SK-N-MC (cell line): ENCODE measurements at regions not wholly inside any gene's neighbourhood (a gene's known extent, or its start where the extent isn't known, plus 50 kb on each side); places are given as distances from the start of the nearest gene placed in this dataset.
"Not testable (repeated sequence)": the region's sequence is repeated elsewhere in the genome, so short reads cannot be mapped to it uniquely, and the experiment has no call there.

Experiments used
- DNase-seq: peaks from one replicate; pipeline ENCODE4 v3.0.0-alpha.2; 2011; ENCODE audit warnings: low read depth, low spot score
- H3K27ac ChIP-seq: fragments of 200-600 bp; sonication (generic); 2 replicates; pipeline ENCODE4 v1.5.1; 2016; ENCODE audit warnings: mixed run types
- H3K36me3 ChIP-seq: fragments of 200-600 bp; sonication (generic); 2 replicates; pipeline ENCODE4 v1.6.1; 2017; ENCODE audit warnings: antibody characterized with exemption, low read length, mixed read lengths; ENCODE audit not compliant: insufficient read depth
- H3K4me3 ChIP-seq: fragments of 200-600 bp; sonication (generic); 2 replicates; pipeline ENCODE4 v1.5.1; 2016
- H3K9ac ChIP-seq: fragments of 200-600 bp; sonication (generic); 2 replicates; pipeline ENCODE4 v1.8.0; 2017; ENCODE audit warnings: mixed run types, mixed read lengths; ENCODE audit not compliant: insufficient read length
- H3K9me3 ChIP-seq: fragments of 200-600 bp; sonication (generic); 2 replicates; pipeline ENCODE4 v1.6.1; 2017; ENCODE audit warnings: low read depth, mild to moderate bottlenecking, antibody characterized with exemption, low read length, moderate library complexity, mixed read lengths
- EZH2 ChIP-seq: fragments of 200-600 bp; sonication (generic); IDR thresholded peaks from one replicate; pipeline ENCODE4 v1.6.1; 2017; ENCODE audit warnings: antibody characterized with exemption
- FOXP2 ChIP-seq: optimal IDR thresholded peaks from 2 replicates; pipeline ENCODE3; 2011; ENCODE audit warnings: mild to moderate bottlenecking, moderate library complexity; ENCODE audit not compliant: insufficient read depth; ENCODE audit errors: extremely low read length, control extremely low read depth
- POLR2AphosphoS5 ChIP-seq: IDR thresholded peaks from 2 replicates; pipeline ENCODE4 v1.6.1; 2012; ENCODE audit warnings: mild to moderate bottlenecking, low read depth, low read length, borderline replicate concordance

GRCh38 chr5:14928661-14929060 is 57.1 kb upstream of the ANKH start:
- no peak for DNase-seq
- no peak overlapping the region for H3K27ac ChIP-seq
- H3K9ac ChIP-seq: no peak overlapping the region
- TF ChIP-seq POLR2AphosphoS5: no peak
- TF ChIP-seq EZH2: no peak
- H3K36me3 ChIP-seq: no peaks in the 10 kb centered on the region
- H3K4me3 ChIP-seq: no peak overlapping the region
- no peaks in the 10 kb centered on the region for H3K9me3 ChIP-seq

GRCh38 chr5:14925326-14925725 is 53.7 kb upstream of the ANKH start:
- Histone ChIP-seq H3K9ac (no peak overlapping the region), H3K9me3 (no peaks in the 10 kb centered on the region), H3K4me3 (no peak overlapping the region), H3K27ac (no peak overlapping the region), H3K36me3 (no peaks in the 10 kb centered on the region)
- TF ChIP-seq POLR2AphosphoS5 (no peak), FOXP2 (no peak), EZH2 (no peak)
- no peak for DNase-seq

GRCh38 chr5:14922952-14923351 is 51.4 kb upstream of the ANKH start:
- not testable (repeated sequence) for H3K9me3 ChIP-seq, DNase-seq, H3K27ac ChIP-seq, H3K9ac ChIP-seq, H3K4me3 ChIP-seq, H3K36me3 ChIP-seq

- Histone ChIP-seq H3K27ac (no peak overlapping the region), H3K9ac (no peak overlapping the region), H3K4me3 (no peak overlapping the region), H3K36me3 (no peaks in the 10 kb centered on the region), H3K9me3 (no peaks in the 10 kb centered on the region)
- DNase-seq: no peak
- no peak for TF ChIP-seq POLR2AphosphoS5
- TF ChIP-seq FOXP2: no peak
- no peak for TF ChIP-seq EZH2
Measured at GRCh38 chr5:14922456-14922855, 50.9 kb upstream of the ANKH start.
